Glutamatergic neuron (in vitro differentiated cells): ENCODE measurements at regions not wholly inside any gene's neighbourhood (a gene's known extent, or its start where the extent isn't known, plus 50 kb on each side); places are given as distances from the start of the nearest gene placed in this dataset.

ENCODE experiments used
- DNase-seq: peaks from one replicate; pipeline ENCODE4 v3.0.0; 2022
- H3K27ac Mint-ChIP-seq: one replicate; pipeline ENCODE4 v1.8.0; 2020; ENCODE audit warnings: mild to moderate bottlenecking, mixed read lengths, inconsistent platforms; ENCODE audit not compliant: unreplicated experiment
- H3K27me3 Mint-ChIP-seq: one replicate; pipeline ENCODE4 v1.8.0; 2020; ENCODE audit warnings: mild to moderate bottlenecking, moderate library complexity, mixed read lengths, inconsistent platforms; ENCODE audit not compliant: unreplicated experiment
- H3K36me3 Mint-ChIP-seq: one replicate; pipeline ENCODE4 v1.8.0; 2020; ENCODE audit warnings: mild to moderate bottlenecking, mixed read lengths, inconsistent platforms; ENCODE audit not compliant: unreplicated experiment
- H3K4me1 Mint-ChIP-seq: one replicate; pipeline ENCODE4 v1.8.0; 2020; ENCODE audit warnings: mild to moderate bottlenecking, low read depth, mixed read lengths, inconsistent platforms; ENCODE audit not compliant: unreplicated experiment
- H3K4me3 Mint-ChIP-seq: one replicate; pipeline ENCODE4 v1.8.0; 2020; ENCODE audit warnings: mild to moderate bottlenecking, mixed read lengths, inconsistent platforms; ENCODE audit not compliant: unreplicated experiment
- H3K9me3 Mint-ChIP-seq: one replicate; pipeline ENCODE4 v1.8.0; 2020; ENCODE audit warnings: mild to moderate bottlenecking, moderate library complexity, mixed read lengths, inconsistent platforms; ENCODE audit not compliant: unreplicated experiment
- TF ChIP-seq, protein P1 (sequence below): fragments of 200-600 bp; sonication (generic); IDR thresholded peaks from one replicate; pipeline ENCODE4 v1.5.0; 2021; ENCODE audit not compliant: partially characterized antibody, unreplicated experiment

DNA sequence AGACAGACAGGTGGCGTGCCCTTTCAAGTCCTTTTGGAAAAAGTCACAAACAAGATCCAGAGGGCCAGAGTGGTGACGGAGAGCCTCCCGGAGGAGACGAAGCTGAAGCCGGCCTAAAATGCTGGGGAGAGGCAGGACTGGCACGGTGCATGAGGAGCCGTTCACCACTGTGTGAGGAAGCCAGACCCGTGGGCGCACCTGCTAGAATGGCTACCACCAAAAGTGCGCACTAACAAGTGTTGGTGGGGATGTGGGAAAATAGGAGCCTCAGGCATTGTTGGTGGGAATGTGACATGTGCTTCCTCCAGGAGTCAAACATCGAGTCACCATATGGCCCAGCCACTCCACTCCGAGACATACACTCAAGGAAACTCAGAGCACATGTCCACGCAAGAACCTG, 67.4 kb upstream of the HELT start:
- Mint-ChIP-seq H3K9me3 (peaks cover 5% of the 10 kb centered on the region), H3K4me1 (no peaks in the 10 kb centered on the region), H3K36me3 (no peaks in the 10 kb centered on the region), H3K27me3 (peaks cover 10% of the 10 kb centered on the region), H3K27ac (no peak overlapping the region), H3K4me3 (no peak overlapping the region)
- TF ChIP-seq, protein P1, sequence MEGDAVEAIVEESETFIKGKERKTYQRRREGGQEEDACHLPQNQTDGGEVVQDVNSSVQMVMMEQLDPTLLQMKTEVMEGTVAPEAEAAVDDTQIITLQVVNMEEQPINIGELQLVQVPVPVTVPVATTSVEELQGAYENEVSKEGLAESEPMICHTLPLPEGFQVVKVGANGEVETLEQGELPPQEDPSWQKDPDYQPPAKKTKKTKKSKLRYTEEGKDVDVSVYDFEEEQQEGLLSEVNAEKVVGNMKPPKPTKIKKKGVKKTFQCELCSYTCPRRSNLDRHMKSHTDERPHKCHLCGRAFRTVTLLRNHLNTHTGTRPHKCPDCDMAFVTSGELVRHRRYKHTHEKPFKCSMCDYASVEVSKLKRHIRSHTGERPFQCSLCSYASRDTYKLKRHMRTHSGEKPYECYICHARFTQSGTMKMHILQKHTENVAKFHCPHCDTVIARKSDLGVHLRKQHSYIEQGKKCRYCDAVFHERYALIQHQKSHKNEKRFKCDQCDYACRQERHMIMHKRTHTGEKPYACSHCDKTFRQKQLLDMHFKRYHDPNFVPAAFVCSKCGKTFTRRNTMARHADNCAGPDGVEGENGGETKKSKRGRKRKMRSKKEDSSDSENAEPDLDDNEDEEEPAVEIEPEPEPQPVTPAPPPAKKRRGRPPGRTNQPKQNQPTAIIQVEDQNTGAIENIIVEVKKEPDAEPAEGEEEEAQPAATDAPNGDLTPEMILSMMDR, result no peak
- DNase-seq, result no peak

DNA sequence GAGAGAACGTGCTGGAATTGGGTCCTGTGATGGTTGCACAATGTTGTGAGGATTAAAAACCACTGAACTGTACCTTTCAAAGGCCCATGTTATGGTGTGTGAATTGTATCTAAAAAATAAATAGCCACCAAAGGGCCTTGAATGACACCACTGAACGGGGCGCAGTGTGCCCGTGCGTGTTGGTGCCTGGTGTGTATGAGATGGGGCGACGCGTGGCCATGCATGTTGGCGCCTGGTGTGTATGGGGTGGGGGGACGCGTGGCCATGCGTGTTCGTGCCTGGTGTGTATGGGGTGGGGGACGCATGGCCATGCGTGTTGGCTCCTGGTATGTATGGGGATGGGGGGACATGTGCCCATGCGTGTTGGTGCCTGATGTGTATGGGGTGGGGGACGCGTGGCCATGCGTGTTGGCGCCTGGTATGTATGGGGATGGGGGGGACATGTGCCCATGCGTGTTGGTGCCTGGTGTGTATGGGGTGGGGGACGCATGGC, 66.6 kb upstream of the HELT start:
- TF ChIP-seq, protein P1, result no peak
- H3K4me3 Mint-ChIP-seq, result no peak overlapping the region
- DNase-seq, result no peak
- no peaks in the 10 kb centered on the region for H3K36me3 Mint-ChIP-seq
- no peaks in the 10 kb centered on the region for H3K4me1 Mint-ChIP-seq
- peaks cover 5% of the 10 kb centered on the region for H3K9me3 Mint-ChIP-seq
- H3K27ac Mint-ChIP-seq, result no peak overlapping the region
- H3K27me3 Mint-ChIP-seq, result peaks cover 10% of the 10 kb centered on the region

DNA sequence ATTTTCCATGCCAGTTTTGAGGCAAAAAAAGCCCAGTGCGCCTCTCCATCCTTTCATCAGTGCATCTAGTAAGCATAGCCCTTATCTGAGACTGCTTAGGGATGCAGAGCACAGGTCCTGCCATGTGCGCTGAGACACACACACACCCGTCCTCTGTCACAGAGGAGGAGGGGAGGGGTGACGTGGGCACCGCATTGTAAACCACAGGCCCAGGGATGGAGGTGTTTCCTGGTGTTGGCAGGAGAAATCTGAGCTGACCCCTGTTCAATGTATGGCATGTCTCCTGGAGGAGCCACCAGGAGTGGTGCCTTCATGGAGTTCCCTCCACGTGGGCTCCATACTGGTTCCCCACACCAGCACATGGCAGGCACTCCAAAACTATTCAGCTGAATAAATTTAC, 65.8 kb upstream of the HELT start:
- Mint-ChIP-seq H3K4me1 (peaks cover 3% of the 10 kb centered on the region), H3K36me3 (no peaks in the 10 kb centered on the region), H3K27ac (no peak overlapping the region), H3K27me3 (peaks cover 10% of the 10 kb centered on the region), H3K9me3 (peaks cover 5% of the 10 kb centered on the region), H3K4me3 (no peak overlapping the region)
- DNase-seq, result no peak
- TF ChIP-seq, protein P1, result no peak

DNA sequence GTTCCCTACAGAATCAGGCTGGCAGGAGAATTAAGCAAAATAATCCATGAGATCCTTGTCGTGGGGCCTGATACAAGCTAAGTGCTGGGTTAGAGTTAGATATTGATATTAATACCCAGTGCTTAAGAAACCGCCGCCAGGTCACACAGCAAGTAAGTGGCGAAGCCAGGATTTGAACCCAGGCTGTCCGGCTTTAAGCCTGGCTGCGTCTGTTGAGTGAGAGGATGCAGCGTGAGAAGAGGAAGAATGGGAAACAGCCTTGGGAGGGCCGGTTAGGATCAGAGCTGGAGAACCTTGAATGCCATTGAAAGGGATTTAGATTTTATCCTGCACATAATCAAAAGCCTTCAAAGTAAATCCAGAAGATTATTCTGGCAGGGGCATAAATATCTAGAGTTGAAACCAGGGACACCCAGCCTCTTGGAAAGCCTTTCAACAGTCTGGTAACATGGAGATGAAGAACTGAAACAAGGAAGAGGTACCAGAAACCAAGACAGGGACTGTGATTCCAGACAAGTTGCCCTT, 64.8 kb upstream of the HELT start:
- TF ChIP-seq, protein P1, result no peak
- peaks cover 10% of the 10 kb centered on the region for H3K27me3 Mint-ChIP-seq
- H3K9me3 Mint-ChIP-seq, result peaks cover 5% of the 10 kb centered on the region
- DNase-seq, result no peak
- H3K4me1 Mint-ChIP-seq, result peaks cover 4% of the 10 kb centered on the region
- no peak overlapping the region for H3K27ac Mint-ChIP-seq
- H3K4me3 Mint-ChIP-seq, result no peak overlapping the region
- no peaks in the 10 kb centered on the region for H3K36me3 Mint-ChIP-seq

DNA sequence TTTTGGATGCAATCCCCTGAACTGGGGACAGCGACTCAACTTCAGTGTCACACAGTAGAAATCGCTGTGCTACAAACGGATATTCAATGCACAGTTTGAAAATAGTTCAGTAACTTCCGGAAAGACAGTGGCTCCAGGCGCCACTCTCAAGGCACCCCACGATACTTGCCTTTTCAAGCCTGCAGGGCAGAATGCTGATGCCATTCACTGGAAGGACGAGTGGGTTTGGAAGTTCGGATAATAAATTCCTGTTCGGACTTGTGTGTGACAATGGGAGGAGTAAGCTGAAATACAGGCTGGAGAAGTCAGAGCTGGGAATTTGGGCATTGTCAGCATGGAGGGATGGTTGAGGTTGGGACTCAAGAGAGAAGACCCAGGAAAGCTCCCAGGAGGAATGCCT, 64.3 kb upstream of the HELT start:
- Mint-ChIP-seq H3K4me3 (no peak overlapping the region), H3K36me3 (no peaks in the 10 kb centered on the region), H3K9me3 (peaks cover 5% of the 10 kb centered on the region), H3K4me1 (peaks cover 4% of the 10 kb centered on the region), H3K27ac (no peak overlapping the region), H3K27me3 (peaks cover 10% of the 10 kb centered on the region)
- TF ChIP-seq, protein P1, result no peak
- no peak for DNase-seq
